ENCODE measurements at regions not wholly inside any gene's neighbourhood (a gene's known extent, or its start where the extent isn't known, plus 50 kb on each side); places are given as distances from the start of the nearest gene placed in this dataset.

- Histone ChIP-seq H3K27ac (ENCODE audit: low read depth) (no peak overlapping the region), H2AFZ (no peak overlapping the region), H3F3A (replicated peaks; ENCODE audit: low read depth) (no peaks in the 10 kb centered on the region), H3K4me1 (ENCODE audit: insufficient read depth) (no peaks in the 10 kb centered on the region), H3K9me2 (ENCODE audit: insufficient read depth) (0 out of 2 replicates have a peak, but pooled peaks cover 4% of the 10 kb centered on the region), H3K4me3 (no peak overlapping the region), H3K27me3 (ENCODE audit: insufficient read depth) (no peaks in the 10 kb centered on the region), H4K20me1 (replicated peaks; ENCODE audit: insufficient read depth) (no peaks in the 10 kb centered on the region), H3K36me3 (ENCODE audit: insufficient read depth) (no peaks in the 10 kb centered on the region), H3K79me2 (replicated peaks; ENCODE audit: insufficient read depth) (no peaks in the 10 kb centered on the region), H3K4me2 (no peak overlapping the region)
- no peaks in the 10 kb centered on the region for H3K4me1 Mint-ChIP-seq
- H3K27me3 Mint-ChIP-seq (ENCODE audit: insufficient read depth, low read depth, poor library complexity): no peaks in the 10 kb centered on the region
- H3K9me3 Mint-ChIP-seq: no peaks in the 10 kb centered on the region
- no peak overlapping the region for H3K27ac Mint-ChIP-seq
- no peak for ATAC-seq
- H3K36me3 Mint-ChIP-seq (ENCODE audit: low read depth): no peaks in the 10 kb centered on the region
- no peak for DNase-seq (ENCODE audit: low spot score)
- TF ChIP-seq ZNF331 (CRISPR knock-in tag; IDR thresholded peaks at IDR 0.05; ENCODE audit: low read depth) (no peak), POLR2AphosphoS5 (IDR thresholded peaks at IDR 0.05; ENCODE audit: low read depth) (no peak), CTCF (conservative IDR thresholded peaks at IDR 0.05; ENCODE audit: low read depth in 2 of 2) (no peak), CREB1 (CRISPR knock-in tag; IDR thresholded peaks at IDR 0.05; ENCODE audit: low read depth) (no peak), STAT1 (IDR thresholded peaks at IDR 0.05; ENCODE audit: unreplicated experiment) (no peak), EZH2 (IDR thresholded peaks at IDR 0.05; ENCODE audit: low read depth, unreplicated experiment) (no peak)
- TF ChIP-seq, protein P1, sequence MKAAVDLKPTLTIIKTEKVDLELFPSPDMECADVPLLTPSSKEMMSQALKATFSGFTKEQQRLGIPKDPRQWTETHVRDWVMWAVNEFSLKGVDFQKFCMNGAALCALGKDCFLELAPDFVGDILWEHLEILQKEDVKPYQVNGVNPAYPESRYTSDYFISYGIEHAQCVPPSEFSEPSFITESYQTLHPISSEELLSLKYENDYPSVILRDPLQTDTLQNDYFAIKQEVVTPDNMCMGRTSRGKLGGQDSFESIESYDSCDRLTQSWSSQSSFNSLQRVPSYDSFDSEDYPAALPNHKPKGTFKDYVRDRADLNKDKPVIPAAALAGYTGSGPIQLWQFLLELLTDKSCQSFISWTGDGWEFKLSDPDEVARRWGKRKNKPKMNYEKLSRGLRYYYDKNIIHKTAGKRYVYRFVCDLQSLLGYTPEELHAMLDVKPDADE (IDR thresholded peaks at IDR 0.05): no peak
- TF ChIP-seq, protein P2, sequence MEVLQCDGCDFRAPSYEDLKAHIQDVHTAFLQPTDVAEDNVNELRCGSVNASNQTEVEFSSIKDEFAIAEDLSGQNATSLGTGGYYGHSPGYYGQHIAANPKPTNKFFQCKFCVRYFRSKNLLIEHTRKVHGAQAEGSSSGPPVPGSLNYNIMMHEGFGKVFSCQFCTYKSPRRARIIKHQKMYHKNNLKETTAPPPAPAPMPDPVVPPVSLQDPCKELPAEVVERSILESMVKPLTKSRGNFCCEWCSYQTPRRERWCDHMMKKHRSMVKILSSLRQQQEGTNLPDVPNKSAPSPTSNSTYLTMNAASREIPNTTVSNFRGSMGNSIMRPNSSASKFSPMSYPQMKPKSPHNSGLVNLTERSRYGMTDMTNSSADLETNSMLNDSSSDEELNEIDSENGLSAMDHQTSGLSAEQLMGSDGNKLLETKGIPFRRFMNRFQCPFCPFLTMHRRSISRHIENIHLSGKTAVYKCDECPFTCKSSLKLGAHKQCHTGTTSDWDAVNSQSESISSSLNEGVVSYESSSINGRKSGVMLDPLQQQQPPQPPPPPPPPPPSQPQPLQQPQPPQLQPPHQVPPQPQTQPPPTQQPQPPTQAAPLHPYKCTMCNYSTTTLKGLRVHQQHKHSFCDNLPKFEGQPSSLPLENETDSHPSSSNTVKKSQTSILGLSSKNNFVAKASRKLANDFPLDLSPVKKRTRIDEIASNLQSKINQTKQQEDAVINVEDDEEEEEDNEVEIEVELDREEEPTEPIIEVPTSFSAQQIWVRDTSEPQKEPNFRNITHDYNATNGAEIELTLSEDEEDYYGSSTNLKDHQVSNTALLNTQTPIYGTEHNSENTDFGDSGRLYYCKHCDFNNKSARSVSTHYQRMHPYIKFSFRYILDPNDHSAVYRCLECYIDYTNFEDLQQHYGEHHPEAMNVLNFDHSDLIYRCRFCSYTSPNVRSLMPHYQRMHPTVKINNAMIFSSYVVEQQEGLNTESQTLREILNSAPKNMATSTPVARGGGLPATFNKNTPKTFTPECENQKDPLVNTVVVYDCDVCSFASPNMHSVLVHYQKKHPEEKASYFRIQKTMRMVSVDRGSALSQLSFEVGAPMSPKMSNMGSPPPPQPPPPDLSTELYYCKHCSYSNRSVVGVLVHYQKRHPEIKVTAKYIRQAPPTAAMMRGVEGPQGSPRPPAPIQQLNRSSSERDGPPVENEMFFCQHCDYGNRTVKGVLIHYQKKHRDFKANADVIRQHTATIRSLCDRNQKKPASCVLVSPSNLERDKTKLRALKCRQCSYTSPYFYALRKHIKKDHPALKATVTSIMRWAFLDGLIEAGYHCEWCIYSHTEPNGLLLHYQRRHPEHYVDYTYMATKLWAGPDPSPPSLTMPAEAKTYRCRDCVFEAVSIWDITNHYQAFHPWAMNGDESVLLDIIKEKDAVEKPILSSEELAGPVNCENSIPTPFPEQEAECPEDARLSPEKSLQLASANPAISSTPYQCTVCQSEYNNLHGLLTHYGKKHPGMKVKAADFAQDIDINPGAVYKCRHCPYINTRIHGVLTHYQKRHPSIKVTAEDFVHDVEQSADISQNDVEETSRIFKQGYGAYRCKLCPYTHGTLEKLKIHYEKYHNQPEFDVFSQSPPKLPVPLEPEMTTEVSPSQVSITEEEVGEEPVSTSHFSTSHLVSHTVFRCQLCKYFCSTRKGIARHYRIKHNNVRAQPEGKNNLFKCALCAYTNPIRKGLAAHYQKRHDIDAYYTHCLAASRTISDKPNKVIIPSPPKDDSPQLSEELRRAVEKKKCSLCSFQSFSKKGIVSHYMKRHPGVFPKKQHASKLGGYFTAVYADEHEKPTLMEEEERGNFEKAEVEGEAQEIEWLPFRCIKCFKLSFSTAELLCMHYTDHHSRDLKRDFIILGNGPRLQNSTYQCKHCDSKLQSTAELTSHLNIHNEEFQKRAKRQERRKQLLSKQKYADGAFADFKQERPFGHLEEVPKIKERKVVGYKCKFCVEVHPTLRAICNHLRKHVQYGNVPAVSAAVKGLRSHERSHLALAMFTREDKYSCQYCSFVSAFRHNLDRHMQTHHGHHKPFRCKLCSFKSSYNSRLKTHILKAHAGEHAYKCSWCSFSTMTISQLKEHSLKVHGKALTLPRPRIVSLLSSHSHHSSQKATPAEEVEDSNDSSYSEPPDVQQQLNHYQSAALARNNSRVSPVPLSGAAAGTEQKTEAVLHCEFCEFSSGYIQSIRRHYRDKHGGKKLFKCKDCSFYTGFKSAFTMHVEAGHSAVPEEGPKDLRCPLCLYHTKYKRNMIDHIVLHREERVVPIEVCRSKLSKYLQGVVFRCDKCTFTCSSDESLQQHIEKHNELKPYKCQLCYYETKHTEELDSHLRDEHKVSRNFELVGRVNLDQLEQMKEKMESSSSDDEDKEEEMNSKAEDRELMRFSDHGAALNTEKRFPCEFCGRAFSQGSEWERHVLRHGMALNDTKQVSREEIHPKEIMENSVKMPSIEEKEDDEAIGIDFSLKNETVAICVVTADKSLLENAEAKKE (CRISPR knock-in tag; IDR thresholded peaks at IDR 0.05): no peak
- no peak overlapping the region for H3K4me3 Mint-ChIP-seq
Measured at GRCh38 chr11:109772892-109773291, 320.3 kb upstream of the ZC3H12C start.
